Keratinocyte (primary cell): ENCODE measurements at regions not wholly inside any gene's neighbourhood (a gene's known extent, or its start where the extent isn't known, plus 50 kb on each side); places are given as distances from the start of the nearest gene placed in this dataset.

Experiments
- DNase-seq: peaks from one replicate; pipeline ENCODE4 v3.0.0-alpha.2; 2011; ENCODE audit warnings: low read depth, missing footprints, low spot score
- FAIRE-seq: peaks from 2 replicates; lab custom pipeline; 2011; peaks lifted over from hg19 to GRCh38; lab: Jason Lieb, UNC
- H2AFZ ChIP-seq: 2 replicates; pipeline ENCODE4 v1.6.0; 2012; ENCODE audit warnings: low read length, control low read depth, inconsistent platforms; ENCODE audit not compliant: control insufficient read depth
- H3K27ac ChIP-seq: 2 replicates; pipeline ENCODE4 v1.5.1; 2011; ENCODE audit warnings: low read length; ENCODE audit not compliant: control insufficient read depth, insufficient read depth
- H3K27me3 ChIP-seq: 3 replicates; pipeline ENCODE4 v1.6.0; 2011; ENCODE audit warnings: low read length; ENCODE audit not compliant: control insufficient read depth, insufficient read depth; ENCODE audit errors: extremely low read depth
- H3K36me3 ChIP-seq, 2 experiments: 2 replicates in 1 of 2; 3 replicates in 1 of 2; pipeline ENCODE4 v1.5.1; 2011; ENCODE audit warnings: low read length in 2 of 2, mild to moderate bottlenecking in 1 of 2; ENCODE audit not compliant: control insufficient read depth in 2 of 2, insufficient read depth in 2 of 2; ENCODE audit errors: extremely low read depth in 1 of 2
- H3K4me1 ChIP-seq: 3 replicates; pipeline ENCODE4 v1.5.1; 2011; ENCODE audit warnings: low read length; ENCODE audit not compliant: control insufficient read depth, insufficient read depth; ENCODE audit errors: extremely low read depth
- H3K4me2 ChIP-seq: 3 replicates; pipeline ENCODE4 v1.6.0; 2011; ENCODE audit warnings: low read depth, low read length; ENCODE audit not compliant: control insufficient read depth, insufficient read depth; ENCODE audit errors: extremely low read depth
- H3K4me3 ChIP-seq, 3 experiments: fragments of 200-600 bp in 1 of 3; sonication (generic) in 1 of 3; 2 replicates in 2 of 3; 3 replicates in 1 of 3; pipeline ENCODE4 v1.5.1; 2011 to 2016; ENCODE audit warnings: low read length in 3 of 3, mild to moderate bottlenecking in 3 of 3, control low read depth in 2 of 3, inconsistent platforms in 1 of 3, low read depth in 1 of 3, mixed read lengths in 1 of 3, mixed run types in 1 of 3, moderate library complexity in 1 of 3; ENCODE audit not compliant: control insufficient read depth in 2 of 3, insufficient read depth in 2 of 3; ENCODE audit errors: extremely low read depth in 1 of 3
- H3K79me2 ChIP-seq: 2 replicates; pipeline ENCODE4 v1.6.0; 2012; ENCODE audit warnings: low read length; ENCODE audit not compliant: control insufficient read depth, insufficient read depth
- H3K9ac ChIP-seq: 3 replicates; pipeline ENCODE4 v1.6.0; 2011; ENCODE audit warnings: low read length; ENCODE audit not compliant: control insufficient read depth, insufficient read depth; ENCODE audit errors: extremely low read depth
- H3K9me1 ChIP-seq: 3 replicates; pipeline ENCODE4 v1.6.0; 2011; ENCODE audit warnings: low read length; ENCODE audit not compliant: control insufficient read depth, insufficient read depth; ENCODE audit errors: extremely low read depth
- H3K9me3 ChIP-seq: 2 replicates; pipeline ENCODE4 v1.5.1; 2012; ENCODE audit warnings: low read depth, low read length; ENCODE audit not compliant: control insufficient read depth
- H4K20me1 ChIP-seq: 3 replicates; pipeline ENCODE4 v1.6.0; 2011; ENCODE audit warnings: low read length; ENCODE audit not compliant: control insufficient read depth, insufficient read depth; ENCODE audit errors: extremely low read depth
- EZH2 ChIP-seq: IDR thresholded peaks from one replicate; pipeline ENCODE4 v1.6.1; 2012; ENCODE audit warnings: inconsistent platforms, mild to moderate bottlenecking, low read length, moderate library complexity
- dilution Hi-C: fragments of 300-500 bp; cut with MboI; formaldehyde crosslinking; loops from one replicate; pipeline ENCODE4 v1.7.0; 2020; ENCODE audit warnings: low sequenced_read_pairs; ENCODE audit not compliant: extremely low pct_ligation_motif_present
- TF ChIP-seq, protein P1 (sequence below), 3 experiments: IDR thresholded peaks in 1 of 3; conservative IDR thresholded peaks in 1 of 3; optimal IDR thresholded peaks in 1 of 3; 2 replicates in 2 of 3; 3 replicates in 1 of 3; pipeline versions ENCODE3 to v1.5.1; 2011; ENCODE audit warnings: low read length in 3 of 3, mild to moderate bottlenecking in 3 of 3, moderate library complexity in 2 of 3, control low read depth in 1 of 3, inconsistent platforms in 1 of 3; ENCODE audit not compliant: insufficient read depth in 2 of 3; ENCODE audit errors: extremely low read depth in 1 of 3

- Histone ChIP-seq H3K4me1 (no peaks in the 10 kb centered on the region), H2AFZ (no peak overlapping the region), H4K20me1 (no peaks in the 10 kb centered on the region), H3K9me3 (no peaks in the 10 kb centered on the region), H3K36me3 (no peaks in the 10 kb centered on the region), H3K4me2 (no peak overlapping the region), H3K9me1 (no peaks in the 10 kb centered on the region), H3K4me3 (no peak overlapping the region), H3K27me3 (no peaks in the 10 kb centered on the region), H3K27ac (no peak overlapping the region), H3K79me2 (no peaks in the 10 kb centered on the region), H3K9ac (no peak overlapping the region)
- FAIRE-seq = no peak
- dilution Hi-C loops = no loop called here
- no peak for DNase-seq
- TF ChIP-seq EZH2 = no peak
- TF ChIP-seq, protein P1, sequence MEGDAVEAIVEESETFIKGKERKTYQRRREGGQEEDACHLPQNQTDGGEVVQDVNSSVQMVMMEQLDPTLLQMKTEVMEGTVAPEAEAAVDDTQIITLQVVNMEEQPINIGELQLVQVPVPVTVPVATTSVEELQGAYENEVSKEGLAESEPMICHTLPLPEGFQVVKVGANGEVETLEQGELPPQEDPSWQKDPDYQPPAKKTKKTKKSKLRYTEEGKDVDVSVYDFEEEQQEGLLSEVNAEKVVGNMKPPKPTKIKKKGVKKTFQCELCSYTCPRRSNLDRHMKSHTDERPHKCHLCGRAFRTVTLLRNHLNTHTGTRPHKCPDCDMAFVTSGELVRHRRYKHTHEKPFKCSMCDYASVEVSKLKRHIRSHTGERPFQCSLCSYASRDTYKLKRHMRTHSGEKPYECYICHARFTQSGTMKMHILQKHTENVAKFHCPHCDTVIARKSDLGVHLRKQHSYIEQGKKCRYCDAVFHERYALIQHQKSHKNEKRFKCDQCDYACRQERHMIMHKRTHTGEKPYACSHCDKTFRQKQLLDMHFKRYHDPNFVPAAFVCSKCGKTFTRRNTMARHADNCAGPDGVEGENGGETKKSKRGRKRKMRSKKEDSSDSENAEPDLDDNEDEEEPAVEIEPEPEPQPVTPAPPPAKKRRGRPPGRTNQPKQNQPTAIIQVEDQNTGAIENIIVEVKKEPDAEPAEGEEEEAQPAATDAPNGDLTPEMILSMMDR (optimal IDR thresholded peaks at IDR 0.05 in 1 of 3, IDR thresholded peaks at IDR 0.05 in 1 of 3, conservative IDR thresholded peaks at IDR 0.05 in 1 of 3; ENCODE audit: extremely low read depth in 1 of 3, insufficient read depth in 2 of 3, low read length in 3 of 3) = no peak
Observed at GRCh38 chr5:92051741-92052140, 668.6 kb upstream of the ARRDC3 start.

DNA sequence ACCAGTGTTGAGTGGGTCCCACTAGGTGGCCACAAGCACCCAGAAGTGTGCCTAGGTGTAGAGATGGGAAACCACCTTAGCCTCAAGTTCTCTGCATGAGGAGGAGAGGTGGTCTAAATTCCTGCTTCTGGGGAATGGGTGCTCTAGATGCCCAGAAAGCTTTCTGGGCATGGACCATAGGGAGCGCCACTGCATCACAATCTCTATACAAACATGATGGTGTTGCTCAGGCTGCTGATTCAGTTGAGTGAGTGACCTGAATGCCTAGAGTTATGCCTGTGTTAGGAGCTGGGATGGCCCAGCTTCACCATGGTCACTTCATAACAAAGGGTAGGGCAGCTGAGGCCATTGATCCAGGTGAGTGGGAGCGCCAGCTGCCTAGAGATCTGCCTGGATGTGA is 667.9 kb upstream of the ARRDC3 start:
- dilution Hi-C loops = no loop called here
- H4K20me1 ChIP-seq = no peaks in the 10 kb centered on the region

More for the DNA sequence above, 667.9 kb upstream of the ARRDC3 start:
- Histone ChIP-seq H3K9me3 (no peaks in the 10 kb centered on the region), H3K4me3 (no peak overlapping the region), H3K4me2 (no peak overlapping the region), H3K36me3 (no peaks in the 10 kb centered on the region), H3K4me1 (no peaks in the 10 kb centered on the region), H2AFZ (no peak overlapping the region), H3K27ac (no peak overlapping the region), H3K27me3 (no peaks in the 10 kb centered on the region), H3K9me1 (no peaks in the 10 kb centered on the region), H3K9ac (no peak overlapping the region), H3K79me2 (no peaks in the 10 kb centered on the region)
- no peak for FAIRE-seq
- DNase-seq = no peak
- TF ChIP-seq, protein P1 (optimal IDR thresholded peaks at IDR 0.05 in 1 of 3, IDR thresholded peaks at IDR 0.05 in 1 of 3, conservative IDR thresholded peaks at IDR 0.05 in 1 of 3; ENCODE audit: extremely low read depth in 1 of 3, insufficient read depth in 2 of 3, low read length in 3 of 3) = no peak
- TF ChIP-seq EZH2 = no peak
